Vagina (tissue), 2 donors: ENCODE measurements at regions not wholly inside any gene's neighbourhood (a gene's known extent, or its start where the extent isn't known, plus 50 kb on each side); places are given as distances from the start of the nearest gene placed in this dataset.

Experiments used
- DNase-seq, 2 donors: peaks; one replicate each; pipeline ENCODE4 v3.0.0-alpha.2; 2017; ENCODE audit errors: extremely low spot score in 2 of 2
- H3K27ac ChIP-seq: fragments of 200-600 bp; sonication (generic); one replicate; pipeline ENCODE4 v1.5.1; 2019
- H3K27me3 ChIP-seq: fragments of 200-600 bp; sonication (generic); one replicate; pipeline ENCODE4 v1.5.1; 2019
- H3K36me3 ChIP-seq, 2 donors: fragments of 200-600 bp; sonication (generic); one replicate each; pipeline ENCODE4 v1.5.1; 2017 to 2019
- H3K4me1 ChIP-seq: fragments of 200-600 bp; sonication (generic); one replicate; pipeline ENCODE4 v1.5.1; 2019
- H3K4me3 ChIP-seq, 2 donors: fragments of 200-600 bp; sonication (generic); 1 replicate in 1 of 2; 2 replicates in 1 of 2; pipeline ENCODE4 v1.5.1; 2016 to 2019
- H3K9me3 ChIP-seq: fragments of 200-600 bp; sonication (generic); one replicate; pipeline ENCODE4 v1.5.1; 2019
- CTCF ChIP-seq, 3 experiments: fragments of 450-650 bp in 2 of 3; fragments of 200-600 bp in 1 of 3; sonication (generic) in 1 of 3; IDR thresholded peaks; one replicate each; pipeline ENCODE4 v1.5.1; 2017 to 2019; ENCODE audit warnings: antibody characterized with exemption in 3 of 3, mild to moderate bottlenecking in 2 of 3, moderate library complexity in 2 of 3
- POLR2A ChIP-seq, 2 donors: fragments of 450-650 bp; IDR thresholded peaks; one replicate each; pipeline ENCODE4 v1.6.1; 2017; ENCODE audit warnings: antibody characterized with exemption in 2 of 2, mild to moderate bottlenecking in 2 of 2, moderate library complexity in 2 of 2
- POLR2AphosphoS5 ChIP-seq, 2 donors: sonication (generic); formaldehyde crosslinking; IDR thresholded peaks; one replicate each; pipeline ENCODE4 v1.9.0; 2017; ENCODE audit warnings: antibody characterized with exemption in 2 of 2, mild to moderate bottlenecking in 2 of 2, low read depth in 1 of 2; ENCODE audit not compliant: insufficient read depth in 1 of 2
- intact Hi-C: fragments of 100-400 bp; cut with DNase I; formaldehyde crosslinking; loops from one replicate; pipeline ENCODE4 v1.15.1; 2023

GRCh38 chr2:66813525-66813924 is 378.6 kb downstream of the MEIS1 start:
- DNase-seq = no peak
- intact Hi-C loops = no loop called here
- no peaks in the 10 kb centered on the region for H3K9me3 ChIP-seq
- no peak overlapping the region for H3K27ac ChIP-seq
- no peaks in the 10 kb centered on the region for H3K4me1 ChIP-seq
- no peak overlapping the region for H3K4me3 ChIP-seq
- H3K36me3 ChIP-seq = no peaks in the 10 kb centered on the region
- no peaks in the 10 kb centered on the region for H3K27me3 ChIP-seq
- TF ChIP-seq POLR2A (IDR thresholded peaks at IDR 0.05) (no peak), CTCF (IDR thresholded peaks at IDR 0.05) (no peak), POLR2AphosphoS5 (IDR thresholded peaks at IDR 0.05; ENCODE audit: insufficient read depth in 1 of 2, low read depth in 1 of 2) (no peak)

- no peak for DNase-seq
- Histone ChIP-seq H3K27ac (no peak overlapping the region), H3K4me1 (no peaks in the 10 kb centered on the region), H3K9me3 (no peaks in the 10 kb centered on the region), H3K27me3 (no peaks in the 10 kb centered on the region), H3K4me3 (no peak overlapping the region), H3K36me3 (no peaks in the 10 kb centered on the region)
- TF ChIP-seq CTCF (IDR thresholded peaks at IDR 0.05) = no peak
- TF ChIP-seq POLR2AphosphoS5 (IDR thresholded peaks at IDR 0.05; ENCODE audit: insufficient read depth in 1 of 2, low read depth in 1 of 2) = no peak
- TF ChIP-seq POLR2A (IDR thresholded peaks at IDR 0.05) = no peak
- intact Hi-C loops = no loop called here
Measured at GRCh38 chr2:66813976-66814375, 379.1 kb downstream of the MEIS1 start.

GRCh38 chr2:66814916-66815315 is 380.0 kb downstream of the MEIS1 start:
- Histone ChIP-seq H3K4me1 (no peaks in the 10 kb centered on the region), H3K9me3 (no peaks in the 10 kb centered on the region), H3K27me3 (no peaks in the 10 kb centered on the region), H3K27ac (no peak overlapping the region), H3K4me3 (no peak overlapping the region), H3K36me3 (no peaks in the 10 kb centered on the region)
- no peak for DNase-seq
- intact Hi-C loops = no loop called here
- TF ChIP-seq POLR2A (IDR thresholded peaks at IDR 0.05) (no peak), CTCF (IDR thresholded peaks at IDR 0.05) (no peak), POLR2AphosphoS5 (IDR thresholded peaks at IDR 0.05; ENCODE audit: insufficient read depth in 1 of 2, low read depth in 1 of 2) (no peak)

GRCh38 chr2:66815886-66816285 is 381.0 kb downstream of the MEIS1 start:
- Histone ChIP-seq H3K4me3 (no peak overlapping the region), H3K36me3 (no peaks in the 10 kb centered on the region), H3K27ac (no peak overlapping the region), H3K4me1 (no peaks in the 10 kb centered on the region), H3K9me3 (no peaks in the 10 kb centered on the region), H3K27me3 (no peaks in the 10 kb centered on the region)
- intact Hi-C loops = no loop called here
- TF ChIP-seq POLR2A (IDR thresholded peaks at IDR 0.05) (no peak), CTCF (IDR thresholded peaks at IDR 0.05) (no peak)
- no peak for DNase-seq

- no peak for DNase-seq
- H3K36me3 ChIP-seq = no peaks in the 10 kb centered on the region
- TF ChIP-seq POLR2A (IDR thresholded peaks at IDR 0.05) = no peak
- TF ChIP-seq CTCF (IDR thresholded peaks at IDR 0.05) = no peak
- TF ChIP-seq POLR2AphosphoS5 (IDR thresholded peaks at IDR 0.05; ENCODE audit: insufficient read depth in 1 of 2, low read depth in 1 of 2) = no peak
- H3K4me1 ChIP-seq = no peaks in the 10 kb centered on the region
- no peak overlapping the region for H3K27ac ChIP-seq
- no peak overlapping the region for H3K4me3 ChIP-seq
- H3K9me3 ChIP-seq = no peaks in the 10 kb centered on the region
- no peaks in the 10 kb centered on the region for H3K27me3 ChIP-seq
- intact Hi-C loops = no loop called here
Measured at GRCh38 chr2:66821168-66821567, 386.2 kb downstream of the MEIS1 start.
